Endothelial cell of umbilical vein (primary cell): ENCODE measurements at regions not wholly inside any gene's neighbourhood (a gene's known extent, or its start where the extent isn't known, plus 50 kb on each side); places are given as distances from the start of the nearest gene placed in this dataset.

Experiments
- BruUV-seq: library from RNA; stranded (reverse); fragments of 400-500 nt; replicated peaks from 2 replicates; lab custom pipeline; 2021; lab: Mats Ljungman, UMichigan
- CTCF ChIA-PET: fragments of 300-600, 350-600 bp; sonication (Branson Sonifier 250); formaldehyde crosslinking; loops from one replicate; lab custom pipeline; 2021; ENCODE audit warnings: antibody characterized with exemption, inconsistent platforms; lab: Charles Lee
- POLR2A ChIA-PET: fragments of 300-600, 350-600 bp; sonication (Branson Sonifier 250); formaldehyde crosslinking; loops from one replicate; lab custom pipeline; 2021; ENCODE audit warnings: antibody characterized with exemption, inconsistent platforms; lab: Charles Lee
- DNase-seq: peaks from one replicate; pipeline ENCODE4 v3.0.0-alpha.2; 2011; ENCODE audit warnings: low read depth, low spot score
- FAIRE-seq: peaks from 2 replicates; lab custom pipeline; 2011; peaks lifted over from hg19 to GRCh38; lab: Jason Lieb, UNC
- H2AFZ ChIP-seq: 2 replicates; pipeline ENCODE4 v1.6.0; 2012; ENCODE audit warnings: low read depth, low read length, control low read depth, inconsistent platforms
- H3K27ac ChIP-seq: 2 replicates; pipeline ENCODE4 v1.5.1; 2011; ENCODE audit warnings: low read depth, mild to moderate bottlenecking, control low read depth, low read length, moderate library complexity; ENCODE audit not compliant: insufficient read depth
- H3K27me3 ChIP-seq, 2 experiments: 2 replicates each; pipeline versions ENCODE4 v1.6.0 to v1.6.1; 2011; ENCODE audit warnings: low read length in 2 of 2, mixed read lengths in 1 of 2; ENCODE audit not compliant: control insufficient read depth in 2 of 2, insufficient read depth in 2 of 2
- H3K36me3 ChIP-seq, 2 experiments: 2 replicates in 1 of 2; 3 replicates in 1 of 2; pipeline ENCODE4 v1.5.1; 2011; ENCODE audit warnings: low read length in 2 of 2, mild to moderate bottlenecking in 1 of 2, moderate library complexity in 1 of 2; ENCODE audit not compliant: control insufficient read depth in 2 of 2, insufficient read depth in 2 of 2; ENCODE audit errors: extremely low read depth in 1 of 2
- H3K4me1 ChIP-seq: 3 replicates; pipeline ENCODE4 v1.5.1; 2011; ENCODE audit warnings: mild to moderate bottlenecking, low read length; ENCODE audit not compliant: control insufficient read depth, insufficient read depth; ENCODE audit errors: extremely low read depth
- H3K4me2 ChIP-seq: 2 replicates; pipeline ENCODE4 v1.6.1; 2011; ENCODE audit warnings: low read length, control low read depth, mixed read lengths; ENCODE audit not compliant: insufficient read depth
- H3K4me3 ChIP-seq, 3 experiments: fragments of 200-600 bp in 1 of 3; sonication (generic), shearing (Covaris generic) in 1 of 3; replicated peaks in 1 of 3; 2 replicates each; pipeline ENCODE4 v1.5.1; 2011 to 2016; ENCODE audit warnings: control low read depth in 3 of 3, low read length in 3 of 3, mild to moderate bottlenecking in 2 of 3, inconsistent platforms in 1 of 3, low read depth in 1 of 3, moderate library complexity in 1 of 3; ENCODE audit not compliant: insufficient read depth in 1 of 3
- H3K79me2 ChIP-seq: 2 replicates; pipeline ENCODE4 v1.6.0; 2012; ENCODE audit warnings: low read length, inconsistent platforms; ENCODE audit not compliant: control insufficient read depth, insufficient read depth
- H3K9ac ChIP-seq: replicated peaks from 2 replicates; pipeline ENCODE3; 2011; ENCODE audit warnings: low read length, control low read depth; ENCODE audit not compliant: insufficient read depth; ENCODE audit errors: extremely low read depth
- H3K9me1 ChIP-seq: replicated peaks from 3 replicates; pipeline ENCODE4 v1.6.0; 2011; ENCODE audit warnings: mild to moderate bottlenecking, low read length; ENCODE audit not compliant: control insufficient read depth, insufficient read depth; ENCODE audit errors: extremely low read depth
- H3K9me3 ChIP-seq: replicated peaks from 2 replicates; pipeline ENCODE4 v1.5.1; 2012; ENCODE audit warnings: low read length, inconsistent platforms; ENCODE audit not compliant: control insufficient read depth, insufficient read depth
- H4K20me1 ChIP-seq: replicated peaks from 2 replicates; pipeline ENCODE3; 2011; ENCODE audit warnings: mild to moderate bottlenecking, low read length; ENCODE audit not compliant: control insufficient read depth, insufficient read depth; ENCODE audit errors: extremely low read depth
- EZH2 ChIP-seq: IDR thresholded peaks from 2 replicates; pipeline ENCODE4 v1.6.1; 2012; ENCODE audit warnings: borderline replicate concordance, low read depth, mild to moderate bottlenecking, moderate library complexity, low read length, inconsistent platforms; ENCODE audit not compliant: severe bottlenecking
- FOS ChIP-seq: IDR thresholded peaks from 2 replicates; pipeline ENCODE4 v1.6.1; 2011; ENCODE audit warnings: mild to moderate bottlenecking, low read length, moderate library complexity, borderline replicate concordance; ENCODE audit not compliant: insufficient read depth
- GATA2 ChIP-seq: IDR thresholded peaks from 2 replicates; pipeline ENCODE4 v1.7.0; 2011; ENCODE audit warnings: low read depth, mild to moderate bottlenecking, moderate library complexity, mixed read lengths, low read length; ENCODE audit not compliant: insufficient read length, insufficient read depth
- JUN ChIP-seq: IDR thresholded peaks from 2 replicates; pipeline ENCODE4 v1.6.1; 2011; ENCODE audit warnings: borderline replicate concordance, low read depth; ENCODE audit not compliant: insufficient read length, insufficient read depth
- MYC ChIP-seq: IDR thresholded peaks from one replicate; pipeline ENCODE4 v1.6.1; 2011; ENCODE audit warnings: mild to moderate bottlenecking, low read depth, low read length
- POLR2A ChIP-seq: IDR thresholded peaks from 2 replicates; pipeline ENCODE4 v1.6.1; 2012; ENCODE audit warnings: low read depth, mild to moderate bottlenecking, control low read depth, low read length
- POLR2AphosphoS5 ChIP-seq: IDR thresholded peaks from 2 replicates; pipeline ENCODE4 v1.6.1; 2012; ENCODE audit warnings: low read depth, mild to moderate bottlenecking, control low read depth, low read length, moderate library complexity; ENCODE audit not compliant: insufficient read depth
- dilution Hi-C: fragments of 300-500 bp; cut with MboI; formaldehyde crosslinking; loops from one replicate; pipeline ENCODE4 v1.15.0; 2019; ENCODE audit warnings: low sequenced_read_pairs; ENCODE audit not compliant: extremely low pct_ligation_motif_present
- intact Hi-C: fragments of 100-400 bp; cut with micrococcal nuclease; formaldehyde crosslinking; loops from one replicate; pipeline ENCODE4 v1.10.0; 2022
- TF ChIP-seq, protein P1 (sequence below), 2 donors: IDR thresholded peaks; 1 replicate in 1 of 2; 2 replicates in 1 of 2; pipeline ENCODE4 v1.5.1; 2011; ENCODE audit warnings: low read length in 2 of 2, mild to moderate bottlenecking in 2 of 2, moderate library complexity in 2 of 2, control low read depth in 1 of 2, inconsistent platforms in 1 of 2, low read depth in 1 of 2; ENCODE audit not compliant: insufficient read depth in 1 of 2; ENCODE audit errors: extremely low read depth in 1 of 2
- TF ChIP-seq, protein P2 (sequence below): IDR thresholded peaks from 2 replicates; pipeline ENCODE4 v1.6.1; 2011; ENCODE audit not compliant: insufficient read depth, insufficient read length

DNA sequence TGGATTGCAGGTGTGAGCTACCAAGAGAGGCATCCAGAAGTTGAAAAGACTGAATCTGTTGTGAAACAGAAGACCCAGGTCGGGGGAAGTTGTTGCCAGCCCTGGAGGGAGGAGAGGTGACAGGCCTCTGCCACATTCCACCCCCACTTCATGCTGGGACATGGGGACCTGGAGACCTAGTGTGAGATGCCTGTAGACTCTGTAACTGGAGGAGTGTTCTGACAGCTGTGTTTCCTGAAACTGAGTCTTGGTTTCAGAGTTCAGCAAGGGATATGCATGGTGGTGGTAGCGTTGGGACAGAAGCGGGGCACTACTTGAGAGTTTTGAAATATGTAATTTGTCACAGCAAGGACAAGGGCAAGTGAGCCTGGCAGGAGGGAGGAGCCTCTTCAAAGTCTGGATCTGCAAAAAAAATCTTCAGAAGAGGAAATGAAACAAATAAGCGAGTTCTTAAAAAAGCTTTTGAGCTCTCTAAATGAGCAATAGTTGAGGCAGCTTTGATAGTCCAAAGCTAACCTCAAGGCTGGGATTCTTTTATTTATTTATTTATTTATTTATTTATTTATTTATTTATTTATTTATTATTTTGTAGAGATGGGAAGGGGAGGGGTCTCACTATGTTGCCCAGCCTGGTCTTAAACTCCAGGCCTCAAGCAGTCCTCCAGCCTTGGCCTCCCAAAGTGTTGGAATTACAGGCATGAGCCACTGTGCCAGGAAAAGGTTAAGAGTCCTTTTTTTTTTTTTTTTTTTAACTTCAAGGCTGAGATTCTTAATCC lies 58.9 kb upstream of the EEA1 start:
- Histone ChIP-seq H2AFZ (peak overlapping the region; percentile 29), H4K20me1 (no peaks in the 10 kb centered on the region), H3K9me3 (no peaks in the 10 kb centered on the region), H3K79me2 (no peaks in the 10 kb centered on the region), H3K4me3 (no peak overlapping the region), H3K4me1 (peaks cover 4% of the 10 kb centered on the region), H3K27ac (no peak overlapping the region), H3K36me3 (no peaks in the 10 kb centered on the region), H3K9ac (no peak overlapping the region), H3K27me3 (no peaks in the 10 kb centered on the region), H3K9me1 (no peaks in the 10 kb centered on the region), H3K4me2 (no peak overlapping the region)
- DNase-seq = peak; percentile 34
- BruUV-seq = no TSS peak
- POLR2A ChIA-PET = interaction anchor here (0.7 kb wide), 1 partner anchor 422 kb away, joined by 4 read pairs; no protein-coding TSS in a partner anchor
- intact Hi-C loops = loop anchor here (1.0 to 5.0 kb wide), 11 partner anchors 32 to 1115 kb away; partner anchors contain the start of gene EEA1
- TF ChIP-seq GATA2 (no peak), MYC (no peak), POLR2A (no peak), FOS (no peak), EZH2 (no peak), POLR2AphosphoS5 (no peak), JUN (no peak)
- TF ChIP-seq, protein P1, sequence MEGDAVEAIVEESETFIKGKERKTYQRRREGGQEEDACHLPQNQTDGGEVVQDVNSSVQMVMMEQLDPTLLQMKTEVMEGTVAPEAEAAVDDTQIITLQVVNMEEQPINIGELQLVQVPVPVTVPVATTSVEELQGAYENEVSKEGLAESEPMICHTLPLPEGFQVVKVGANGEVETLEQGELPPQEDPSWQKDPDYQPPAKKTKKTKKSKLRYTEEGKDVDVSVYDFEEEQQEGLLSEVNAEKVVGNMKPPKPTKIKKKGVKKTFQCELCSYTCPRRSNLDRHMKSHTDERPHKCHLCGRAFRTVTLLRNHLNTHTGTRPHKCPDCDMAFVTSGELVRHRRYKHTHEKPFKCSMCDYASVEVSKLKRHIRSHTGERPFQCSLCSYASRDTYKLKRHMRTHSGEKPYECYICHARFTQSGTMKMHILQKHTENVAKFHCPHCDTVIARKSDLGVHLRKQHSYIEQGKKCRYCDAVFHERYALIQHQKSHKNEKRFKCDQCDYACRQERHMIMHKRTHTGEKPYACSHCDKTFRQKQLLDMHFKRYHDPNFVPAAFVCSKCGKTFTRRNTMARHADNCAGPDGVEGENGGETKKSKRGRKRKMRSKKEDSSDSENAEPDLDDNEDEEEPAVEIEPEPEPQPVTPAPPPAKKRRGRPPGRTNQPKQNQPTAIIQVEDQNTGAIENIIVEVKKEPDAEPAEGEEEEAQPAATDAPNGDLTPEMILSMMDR (IDR thresholded peaks at IDR 0.05; ENCODE audit: extremely low read depth in 1 of 2, insufficient read depth in 1 of 2, low read depth in 1 of 2, low read length in 2 of 2) = no peak
- TF ChIP-seq, protein P2, sequence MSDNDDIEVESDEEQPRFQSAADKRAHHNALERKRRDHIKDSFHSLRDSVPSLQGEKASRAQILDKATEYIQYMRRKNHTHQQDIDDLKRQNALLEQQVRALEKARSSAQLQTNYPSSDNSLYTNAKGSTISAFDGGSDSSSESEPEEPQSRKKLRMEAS = no peak
- no peak for FAIRE-seq
- CTCF ChIA-PET = interaction anchor here (0.7 to 6.0 kb wide), 65 partner anchors 8 to 1114 kb away, joined by 3 to 109 read pairs (median 4); partner anchors contain the start of genes EEA1 and UBE2N
- dilution Hi-C loops = no loop called here
